GM21825 (cell line): ENCODE measurements at regions not wholly inside any gene's neighbourhood (a gene's known extent, or its start where the extent isn't known, plus 50 kb on each side); places are given as distances from the start of the nearest gene placed in this dataset.
"Not testable (repeated sequence)": the region's sequence is repeated elsewhere in the genome, so short reads cannot be mapped to it uniquely, and the experiment has no call there.

Experiments
- ATAC-seq: cut with Tn5 transposase; IDR thresholded peaks from one replicate; pipeline ENCODE4 v1.9.1; 2021; ENCODE audit warnings: mild to moderate bottlenecking, moderate library complexity; ENCODE audit not compliant: unreplicated experiment

DNA sequence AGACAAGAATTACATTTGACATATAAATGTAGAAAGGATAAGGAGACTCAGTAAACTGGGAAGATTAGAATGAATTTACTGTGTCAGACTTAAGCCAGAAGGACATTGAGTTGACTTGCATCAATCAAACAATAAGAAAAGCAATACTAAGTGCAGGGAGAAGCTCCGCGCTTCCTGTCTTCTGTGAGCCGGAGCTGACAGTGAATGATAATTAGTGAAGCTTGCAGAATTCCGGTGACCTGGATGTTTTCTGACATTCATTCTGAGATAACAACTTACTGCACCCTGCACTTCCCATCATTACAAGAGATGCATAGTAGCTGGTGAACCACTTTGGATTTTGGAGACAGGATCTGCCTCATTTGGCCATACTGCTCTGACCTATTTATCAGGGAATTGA is 469.2 kb upstream of the PCDH20 start:
- no peak for ATAC-seq

GRCh38 chr13:61880578-61881283 is 465.1 kb upstream of the PCDH20 start:
- ATAC-seq: no peak

DNA sequence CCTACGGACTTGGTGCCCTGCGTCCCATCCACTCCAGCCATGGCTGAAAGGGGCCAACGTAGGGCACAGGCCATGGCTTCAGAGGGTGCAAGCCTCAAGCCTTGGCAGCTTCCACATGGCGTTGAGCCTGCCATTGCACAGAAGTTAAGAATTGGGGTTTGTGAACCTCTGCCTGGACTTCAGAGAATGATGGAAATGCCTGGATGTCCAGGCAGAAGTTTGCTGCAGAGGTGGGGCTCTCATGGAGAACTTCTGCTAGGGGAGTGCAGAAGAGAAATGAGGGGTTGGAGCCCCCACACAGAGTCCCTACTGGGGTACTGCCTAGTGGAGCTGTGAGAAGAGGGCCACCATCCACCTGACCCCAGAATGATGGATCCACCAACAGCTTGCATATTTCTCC is 462.9 kb upstream of the PCDH20 start:
- ATAC-seq: not testable (repeated sequence)

GRCh38 chr13:61874970-61875579 is 459.4 kb upstream of the PCDH20 start:
- no peak for ATAC-seq

DNA sequence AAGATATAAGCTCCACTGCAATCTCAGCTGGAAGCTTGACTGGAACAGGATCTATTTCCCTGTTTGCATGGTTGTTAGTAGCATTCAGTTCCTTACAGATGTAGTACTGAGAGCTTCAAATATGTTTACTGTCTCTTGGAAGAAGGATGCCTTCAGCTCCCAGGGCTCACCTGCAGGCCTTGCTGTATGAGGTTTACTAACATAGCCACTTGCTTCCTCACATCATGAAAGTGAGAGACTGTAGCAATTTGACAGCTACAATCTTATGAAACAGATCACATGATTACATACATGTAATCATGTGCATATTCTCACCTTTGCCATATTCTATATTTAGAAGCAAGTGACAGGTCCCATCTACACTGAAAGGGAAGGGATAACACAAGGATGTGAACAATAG is 458.1 kb upstream of the PCDH20 start:
- ATAC-seq: no peak

GRCh38 chr13:61857198-61857597 is 441.5 kb upstream of the PCDH20 start:
- no peak for ATAC-seq

- no peak for ATAC-seq
Measured at GRCh38 chr13:61852116-61852619, 436.5 kb upstream of the PCDH20 start.

DNA sequence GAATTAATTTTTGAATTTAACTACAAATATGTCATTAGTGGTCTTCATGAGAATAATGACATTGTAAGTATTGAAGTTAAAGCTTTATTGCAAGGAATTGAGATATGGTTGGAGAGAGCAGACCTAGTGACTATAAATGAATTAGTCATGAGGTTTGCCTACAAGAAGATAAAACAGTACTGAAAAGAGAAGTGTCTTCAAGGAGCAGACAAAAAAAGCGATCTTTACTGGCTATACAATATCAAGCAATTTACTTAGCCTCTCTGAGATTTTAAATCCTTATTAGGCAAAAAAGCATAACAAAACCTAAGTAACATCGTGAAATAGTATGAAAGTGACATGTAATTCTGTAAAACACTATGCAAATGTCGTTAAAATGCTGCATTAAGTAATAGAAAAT is 435.1 kb upstream of the PCDH20 start:
- no peak for ATAC-seq

GRCh38 chr13:61838568-61838967 is 422.9 kb upstream of the PCDH20 start:
- ATAC-seq: no peak

- no peak for ATAC-seq
Measured at GRCh38 chr13:61833228-61833627, 417.6 kb upstream of the PCDH20 start.

GRCh38 chr13:61831026-61831425 is 415.4 kb upstream of the PCDH20 start:
- no peak for ATAC-seq

DNA sequence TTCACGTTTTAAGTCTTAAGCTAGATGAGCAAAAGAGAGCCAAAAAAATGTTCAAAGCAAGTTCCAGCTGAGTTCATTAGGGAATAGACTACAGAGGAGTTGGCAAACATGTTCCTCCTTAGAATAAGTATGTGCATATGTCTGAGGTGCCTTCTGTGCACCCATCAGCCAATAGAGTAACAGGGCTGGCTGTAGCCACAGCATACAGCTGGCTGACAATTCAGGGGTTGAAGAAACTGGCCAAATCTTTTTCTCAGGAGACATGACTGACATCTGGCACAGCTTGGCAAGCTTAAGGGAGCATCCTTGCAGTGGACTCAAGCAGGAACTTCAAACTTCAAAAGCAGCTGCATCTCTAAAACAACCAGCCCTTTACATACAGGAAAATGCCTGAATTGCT is 414.8 kb upstream of the PCDH20 start:
- ATAC-seq: no peak

- ATAC-seq: no peak
Measured at GRCh38 chr13:61824168-61824567, 408.5 kb upstream of the PCDH20 start.

DNA sequence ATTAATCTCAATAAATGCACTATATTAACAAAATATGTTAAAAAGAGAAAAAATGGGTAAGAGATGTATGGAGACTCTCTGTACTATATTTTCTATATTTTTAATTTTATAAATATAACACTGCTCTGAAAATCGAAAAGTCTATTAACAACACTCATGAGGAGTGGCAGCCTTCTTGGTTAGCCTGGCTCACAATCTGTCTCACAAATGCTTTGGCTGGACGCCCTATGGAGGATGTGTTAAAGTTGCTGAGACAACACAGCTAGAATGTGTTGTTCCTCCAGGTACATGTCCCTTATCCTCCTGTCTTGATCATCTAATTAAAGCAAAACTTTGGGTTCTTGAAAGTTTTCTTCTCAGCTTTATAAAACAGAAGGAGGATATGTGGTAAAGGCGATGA is 396.6 kb upstream of the PCDH20 start:
- no peak for ATAC-seq

- ATAC-seq: no peak
Measured at GRCh38 chr13:61810065-61810464, 394.4 kb upstream of the PCDH20 start.

DNA sequence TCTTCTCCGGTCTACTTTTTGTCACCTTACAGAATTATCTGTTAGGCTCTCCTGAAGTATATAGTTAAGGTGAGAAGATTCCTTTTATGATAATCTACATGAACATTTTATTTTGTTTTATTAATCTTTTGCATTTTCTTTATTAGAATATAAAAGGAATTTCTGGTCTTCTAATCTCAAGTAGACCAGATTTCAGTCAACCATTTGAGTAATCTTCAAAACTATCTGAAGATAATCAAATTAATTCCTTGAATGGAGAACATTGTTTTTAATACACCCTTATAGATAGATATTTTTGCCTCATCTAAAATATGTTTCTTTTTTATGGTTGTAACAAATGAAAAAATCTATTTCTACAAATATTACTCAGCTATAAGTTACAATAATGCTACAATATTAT is 381.7 kb upstream of the PCDH20 start:
- ATAC-seq: no peak

GRCh38 chr13:61795580-61795979 is 379.9 kb upstream of the PCDH20 start:
- ATAC-seq: no peak

DNA sequence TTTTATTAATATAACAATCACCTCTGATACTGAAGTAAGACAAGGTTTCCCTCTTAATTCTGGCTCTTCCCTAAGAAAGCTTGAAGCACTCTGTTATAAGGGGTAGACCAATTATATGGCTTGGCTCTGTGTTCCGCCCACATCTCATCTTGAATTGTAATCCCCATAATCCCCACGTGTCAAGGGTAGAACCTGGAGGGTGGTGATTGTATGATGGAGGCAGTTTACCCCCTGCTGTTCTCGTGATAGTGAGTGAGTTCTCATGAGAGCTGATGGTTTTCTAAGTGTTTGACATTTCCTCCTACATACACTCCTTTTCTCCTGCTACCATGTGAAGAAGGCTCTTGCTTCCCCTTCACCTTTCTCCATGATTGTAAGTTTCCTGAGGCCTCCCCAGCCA is 363.8 kb upstream of the PCDH20 start:
- no peak for ATAC-seq

DNA sequence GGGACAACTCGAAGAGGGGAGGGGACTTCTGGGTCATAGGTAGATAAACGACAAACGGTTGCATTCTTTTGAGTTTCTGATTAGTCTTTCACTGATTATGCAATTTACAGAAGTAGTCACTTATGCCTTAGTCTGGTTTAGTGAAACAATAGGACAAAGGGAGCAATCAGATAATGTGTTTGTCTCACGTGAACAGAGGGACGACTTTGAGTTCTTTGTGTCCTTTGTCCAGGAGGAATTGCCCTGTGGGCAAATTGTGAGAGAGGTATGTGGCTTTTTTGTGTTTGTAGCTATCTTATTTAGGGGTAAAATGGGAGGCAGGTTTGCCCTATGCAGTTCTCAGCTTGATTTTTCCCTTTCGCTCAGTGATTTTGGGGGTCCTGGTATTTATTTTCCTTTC is 362.9 kb upstream of the PCDH20 start:
- no peak for ATAC-seq

DNA sequence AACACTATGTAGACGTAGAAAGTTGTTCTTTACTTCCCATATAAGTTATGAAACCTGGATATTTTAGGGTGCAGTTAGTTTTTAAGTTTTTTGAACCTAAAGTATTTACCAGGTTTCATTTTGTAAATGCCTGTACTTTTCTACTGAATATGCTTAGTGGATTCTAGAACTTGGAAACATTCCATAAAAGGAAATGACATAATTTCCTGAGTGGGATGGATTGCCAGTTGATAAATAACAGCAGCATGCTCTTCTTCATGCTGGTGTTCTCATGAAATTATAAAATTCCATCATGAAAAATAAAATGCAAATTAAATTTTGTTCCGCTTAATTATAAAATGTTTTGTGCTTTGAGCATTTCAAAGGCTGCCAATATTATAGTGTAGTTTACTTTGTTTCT is 362.2 kb upstream of the PCDH20 start:
- no peak for ATAC-seq

- no peak for ATAC-seq
Measured at GRCh38 chr13:61777271-61777670, 361.6 kb upstream of the PCDH20 start.

DNA sequence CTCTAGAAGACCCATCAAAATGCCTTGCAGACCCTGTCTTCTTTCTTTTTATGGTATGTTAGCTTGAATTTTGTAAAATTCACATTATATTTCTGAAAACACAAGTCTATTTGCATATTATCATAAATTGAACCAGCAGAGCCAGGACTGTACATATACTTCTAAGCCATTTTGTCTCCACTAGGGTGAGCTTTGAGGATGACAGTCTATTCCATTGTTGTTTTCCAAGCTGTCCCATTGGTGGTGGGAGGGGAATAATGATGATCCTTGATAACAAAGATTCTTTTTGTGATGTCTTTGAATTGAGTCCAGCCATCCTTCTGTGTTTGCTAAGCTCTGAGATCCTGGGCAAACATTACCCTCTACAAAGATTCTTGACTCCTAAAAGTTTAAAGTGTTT is 359.3 kb upstream of the PCDH20 start:
- ATAC-seq: no peak

- ATAC-seq: no peak
Measured at GRCh38 chr13:61770681-61771080, 355.0 kb upstream of the PCDH20 start.
